IMR-90 (cell line): ENCODE measurements at regions not wholly inside any gene's neighbourhood (a gene's known extent, or its start where the extent isn't known, plus 50 kb on each side); places are given as distances from the start of the nearest gene placed in this dataset.

Experiments used
- CEBPB ChIP-seq: IDR thresholded peaks from 2 replicates; pipeline ENCODE4 v1.6.1; 2012; ENCODE audit warnings: low read depth, low read length, improper control_type of control experiment
- CHD1 ChIP-seq: IDR thresholded peaks from 2 replicates; pipeline ENCODE4 v1.6.1; 2012; ENCODE audit warnings: low read depth, low read length, improper control_type of control experiment
- CTCF ChIP-seq: conservative IDR thresholded peaks from 2 replicates; pipeline ENCODE4 v1.5.1; 2012; ENCODE audit warnings: mild to moderate bottlenecking, low read depth, low read length, improper control_type of control experiment
- ELK1 ChIP-seq: fragments of 150-350 bp; IDR thresholded peaks from 2 replicates; pipeline ENCODE4 v1.6.1; 2016; ENCODE audit warnings: low read depth, mild to moderate bottlenecking, low read length, moderate library complexity, borderline replicate concordance
- MAFK ChIP-seq: IDR thresholded peaks from 2 replicates; pipeline ENCODE4 v1.6.1; 2012; ENCODE audit warnings: low read depth, low read length, improper control_type of control experiment
- MAZ ChIP-seq: IDR thresholded peaks from 2 replicates; pipeline ENCODE4 v1.6.1; 2012; ENCODE audit warnings: low read depth, mild to moderate bottlenecking, low read length, improper control_type of control experiment, moderate library complexity, borderline replicate concordance
- MXI1 ChIP-seq: IDR thresholded peaks from 2 replicates; pipeline ENCODE4 v1.6.1; 2012; ENCODE audit warnings: low read depth, mild to moderate bottlenecking, low read length, moderate library complexity, borderline replicate concordance
- NFE2L2 ChIP-seq: fragments of 150-350 bp; IDR thresholded peaks from 2 replicates; pipeline ENCODE4 v1.6.1; 2016; ENCODE audit warnings: low read depth, mild to moderate bottlenecking, low read length
- POLR2A ChIP-seq: IDR thresholded peaks from 2 replicates; pipeline ENCODE4 v1.6.1; 2012; ENCODE audit warnings: mild to moderate bottlenecking, low read depth, low read length
- RAD21 ChIP-seq: IDR thresholded peaks from 2 replicates; pipeline ENCODE4 v1.6.1; 2012; ENCODE audit warnings: low read length, improper control_type of control experiment
- RCOR1 ChIP-seq: IDR thresholded peaks from 2 replicates; pipeline ENCODE4 v1.6.1; 2012; ENCODE audit warnings: mild to moderate bottlenecking, low read length, improper control_type of control experiment; ENCODE audit not compliant: insufficient replicate concordance
- SMC3 ChIP-seq: fragments of 150-350 bp; IDR thresholded peaks from 2 replicates; pipeline ENCODE4 v1.6.1; 2016; ENCODE audit warnings: low read depth, mild to moderate bottlenecking, antibody characterized with exemption, low read length, moderate library complexity
- TF ChIP-seq, protein P1 (sequence below): fragments of 150-350 bp; IDR thresholded peaks from 2 replicates; pipeline ENCODE4 v1.6.1; 2017; ENCODE audit warnings: mild to moderate bottlenecking, antibody characterized with exemption, low read length, low read depth

GRCh38 chr18:59792353-59792752 is 95.1 kb upstream of the CCBE1 start:
- TF ChIP-seq CHD1 (no peak), CTCF (no peak), POLR2A (no peak), MAFK (no peak), MAZ (no peak), SMC3 (no peak), RAD21 (no peak), MXI1 (no peak), NFE2L2 (no peak), CEBPB (no peak), RCOR1 (no peak), ELK1 (no peak)
- TF ChIP-seq, protein P1, sequence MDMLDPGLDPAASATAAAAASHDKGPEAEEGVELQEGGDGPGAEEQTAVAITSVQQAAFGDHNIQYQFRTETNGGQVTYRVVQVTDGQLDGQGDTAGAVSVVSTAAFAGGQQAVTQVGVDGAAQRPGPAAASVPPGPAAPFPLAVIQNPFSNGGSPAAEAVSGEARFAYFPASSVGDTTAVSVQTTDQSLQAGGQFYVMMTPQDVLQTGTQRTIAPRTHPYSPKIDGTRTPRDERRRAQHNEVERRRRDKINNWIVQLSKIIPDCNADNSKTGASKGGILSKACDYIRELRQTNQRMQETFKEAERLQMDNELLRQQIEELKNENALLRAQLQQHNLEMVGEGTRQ, result no peak
